GM12872 (cell line): ENCODE measurements at regions not wholly inside any gene's neighbourhood (a gene's known extent, or its start where the extent isn't known, plus 50 kb on each side); places are given as distances from the start of the nearest gene placed in this dataset.

ENCODE experiments used
- TF ChIP-seq, protein P1 (sequence below): IDR thresholded peaks from 3 replicates; pipeline ENCODE4 v1.5.1; 2011; ENCODE audit warnings: low read depth, mild to moderate bottlenecking, low read length, moderate library complexity; ENCODE audit not compliant: insufficient read depth

GRCh38 chr11:87602776-87603175 is 565.0 kb downstream of the TMEM135 start:
- TF ChIP-seq, protein P1, sequence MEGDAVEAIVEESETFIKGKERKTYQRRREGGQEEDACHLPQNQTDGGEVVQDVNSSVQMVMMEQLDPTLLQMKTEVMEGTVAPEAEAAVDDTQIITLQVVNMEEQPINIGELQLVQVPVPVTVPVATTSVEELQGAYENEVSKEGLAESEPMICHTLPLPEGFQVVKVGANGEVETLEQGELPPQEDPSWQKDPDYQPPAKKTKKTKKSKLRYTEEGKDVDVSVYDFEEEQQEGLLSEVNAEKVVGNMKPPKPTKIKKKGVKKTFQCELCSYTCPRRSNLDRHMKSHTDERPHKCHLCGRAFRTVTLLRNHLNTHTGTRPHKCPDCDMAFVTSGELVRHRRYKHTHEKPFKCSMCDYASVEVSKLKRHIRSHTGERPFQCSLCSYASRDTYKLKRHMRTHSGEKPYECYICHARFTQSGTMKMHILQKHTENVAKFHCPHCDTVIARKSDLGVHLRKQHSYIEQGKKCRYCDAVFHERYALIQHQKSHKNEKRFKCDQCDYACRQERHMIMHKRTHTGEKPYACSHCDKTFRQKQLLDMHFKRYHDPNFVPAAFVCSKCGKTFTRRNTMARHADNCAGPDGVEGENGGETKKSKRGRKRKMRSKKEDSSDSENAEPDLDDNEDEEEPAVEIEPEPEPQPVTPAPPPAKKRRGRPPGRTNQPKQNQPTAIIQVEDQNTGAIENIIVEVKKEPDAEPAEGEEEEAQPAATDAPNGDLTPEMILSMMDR, result no peak

DNA sequence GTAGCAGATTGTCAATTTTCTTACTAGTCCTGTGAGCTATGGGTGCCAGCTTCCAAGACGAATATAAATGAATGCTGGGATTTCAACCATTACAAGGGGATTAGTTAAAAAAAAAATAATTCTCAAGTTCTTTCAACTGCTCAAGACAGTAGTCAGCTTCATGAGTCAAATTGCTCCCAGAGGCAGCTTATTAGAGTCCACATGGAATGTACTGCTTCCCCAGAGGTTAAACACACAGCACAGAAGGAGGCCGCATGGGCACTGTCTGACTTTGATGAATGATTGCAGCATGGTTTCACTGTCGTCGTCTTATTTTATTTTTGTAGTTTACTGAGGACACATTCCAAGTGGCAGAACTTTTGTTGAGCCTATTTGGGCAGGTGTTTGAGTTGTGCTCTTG is 563.2 kb downstream of the TMEM135 start:
- TF ChIP-seq, protein P1, result no peak

DNA sequence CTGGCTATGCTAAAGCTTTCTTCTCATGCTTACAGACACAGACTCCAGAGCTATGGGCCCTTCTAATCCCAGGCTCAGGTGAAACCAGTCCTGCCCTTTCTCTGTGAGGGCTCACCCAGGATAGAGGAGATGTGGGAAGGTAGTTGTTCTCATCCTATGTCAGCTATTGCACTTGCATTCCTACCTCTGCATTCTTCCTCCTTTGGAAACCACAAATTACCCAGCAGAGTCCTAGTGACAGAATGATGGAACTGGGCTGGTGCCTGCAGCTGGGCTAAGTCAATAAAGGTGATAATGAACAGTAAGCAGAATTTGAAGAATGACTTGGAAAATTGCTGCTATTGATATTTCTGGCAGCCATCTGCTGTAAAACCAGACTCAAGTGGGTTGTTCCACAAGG is 560.0 kb downstream of the TMEM135 start:
- TF ChIP-seq, protein P1, result no peak

DNA sequence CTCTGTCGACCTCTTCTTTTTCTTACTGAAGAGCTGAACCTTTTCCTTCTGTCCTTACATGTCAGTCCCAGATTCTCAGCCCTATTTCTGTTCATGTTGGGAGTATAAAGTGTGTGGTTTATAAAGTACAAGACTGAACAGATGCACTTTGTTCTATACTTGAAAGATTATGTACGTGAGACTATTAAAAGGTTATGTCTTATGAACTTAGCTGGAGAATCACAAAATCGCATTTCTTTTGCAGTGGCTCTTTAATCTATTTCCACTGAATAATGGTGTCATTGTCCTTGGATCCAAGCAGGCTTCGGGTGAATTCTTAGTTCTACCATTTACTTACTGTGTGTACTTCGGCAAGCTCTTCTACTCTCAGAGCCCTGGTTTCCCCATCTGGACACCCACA is 558.4 kb downstream of the TMEM135 start:
- TF ChIP-seq, protein P1, result no peak

- TF ChIP-seq, protein P1, result no peak
Observed at GRCh38 chr11:87589082-87589481, 551.3 kb downstream of the TMEM135 start.

GRCh38 chr11:87583931-87584330 is 546.2 kb downstream of the TMEM135 start:
- TF ChIP-seq, protein P1, result no peak

GRCh38 chr11:87575088-87575487 is 537.4 kb downstream of the TMEM135 start:
- TF ChIP-seq, protein P1, result no peak

DNA sequence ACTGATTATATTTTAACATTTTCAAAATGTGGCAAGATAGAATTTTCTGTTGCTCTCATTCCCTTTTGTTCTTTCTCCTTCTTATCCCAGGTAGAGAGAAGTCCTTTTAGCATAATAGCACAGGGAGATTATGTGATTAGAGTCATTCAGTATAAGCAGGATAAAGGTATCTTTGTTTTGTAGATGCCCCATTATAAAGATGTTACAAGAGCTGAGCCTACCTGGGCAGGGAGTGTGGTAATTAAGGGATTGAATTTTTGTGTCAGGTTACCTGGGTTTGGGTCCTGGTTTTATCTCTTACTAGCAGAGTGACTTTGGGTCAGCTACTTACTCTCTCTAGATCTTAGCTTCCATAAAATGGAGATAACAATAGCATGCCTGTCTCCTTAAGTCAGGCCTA is 536.5 kb downstream of the TMEM135 start:
- TF ChIP-seq, protein P1, result no peak
